ENCODE measurements at regions not wholly inside any gene's neighbourhood (a gene's known extent, or its start where the extent isn't known, plus 50 kb on each side); places are given as distances from the start of the nearest gene placed in this dataset.

- no peak for TF ChIP-seq POLR2A (IDR thresholded peaks at IDR 0.05)
- no peak for TF ChIP-seq CTCF (IDR thresholded peaks at IDR 0.05)
Observed at GRCh38 chr7:56218510-56218909, 102.3 kb upstream of the NUPR2 start.

All from Peyer's patch (tissue), 4 donors.